Right lobe of liver (tissue), 6 donors: ENCODE measurements at regions not wholly inside any gene's neighbourhood (a gene's known extent, or its start where the extent isn't known, plus 50 kb on each side); places are given as distances from the start of the nearest gene placed in this dataset.

ENCODE experiments used
- ATAC-seq, 4 donors: fragments of 200-7000 bp; cut with Tn5 transposase; one replicate each; pipeline ENCODE4 v1.9.1; 2020; ENCODE audit warnings: mild to moderate bottlenecking in 4 of 4, moderate library complexity in 4 of 4
- DNase-seq, 3 donors: peaks; one replicate each; pipeline ENCODE4 v3.0.0-alpha.2; 2020
- H3K27ac ChIP-seq, 3 donors: fragments of 200-600 bp; one replicate each; pipeline ENCODE4 v1.8.0; 2022
- H3K27me3 ChIP-seq, 2 donors: fragments of 200-600 bp; one replicate each; pipeline ENCODE4 v1.8.0; 2022
- H3K36me3 ChIP-seq, 4 donors: fragments of 200-600 bp; sonication (generic) in 1 of 4; one replicate each; pipeline versions ENCODE4 v1.5.1 to v1.8.0; 2017 to 2022; ENCODE audit warnings: control low read depth in 1 of 4
- H3K4me1 ChIP-seq, 4 donors: fragments of 200-600 bp; sonication (generic) in 1 of 4; one replicate each; pipeline versions ENCODE4 v1.5.1 to v1.8.0; 2017 to 2022; ENCODE audit warnings: control low read depth in 1 of 4
- H3K4me3 ChIP-seq, 3 donors: fragments of 200-600 bp; one replicate each; pipeline ENCODE4 v1.8.0; 2022
- H3K9me3 ChIP-seq, 4 donors: fragments of 200-600 bp; sonication (generic) in 1 of 4; one replicate each; pipeline versions ENCODE4 v1.5.1 to v1.8.0; 2017 to 2022; ENCODE audit warnings: control low read depth in 1 of 4
- CTCF ChIP-seq, 4 donors: fragments of 200-600 bp in 3 of 4; fragments of 450-650 bp in 1 of 4; IDR thresholded peaks; one replicate each; pipeline versions ENCODE4 v1.5.1 to v1.8.0; 2016 to 2022; ENCODE audit warnings: antibody characterized with exemption in 4 of 4, mild to moderate bottlenecking in 2 of 4
- POLR2A ChIP-seq: fragments of 450-650 bp; IDR thresholded peaks from one replicate; pipeline ENCODE4 v1.6.1; 2017; ENCODE audit warnings: antibody characterized with exemption, mild to moderate bottlenecking
- WGBS: methylation state at CpG from one replicate; pipeline ENCODE4 v1.1.6; 2018; ENCODE audit warnings: low coverage, low lambda C conversion rate; ENCODE audit not compliant: insufficient coverage; ENCODE audit errors: missing lambda C conversion rate; 5-methylcytosine and 5-hydroxymethylcytosine counted together
- intact Hi-C, 2 donors: fragments of 100-400 bp; cut with DNase I; formaldehyde crosslinking; loops; one replicate each; pipeline versions ENCODE4 v1.11.2 to v1.14.1; 2022
- donor health status: DM: no; HTN: yes; CAD: no.
- donor health status: DM: no; HTN: no; CAD: no.
- donor health status: DM: no; HTN: no; CAD: no.
- donor health status: DM: no; HTN: yes; CAD: no.
- donor health status: DM: no; HTN: yes; CAD: no.

GRCh38 chr1:113192242-113192641 is 119.2 kb downstream of the LRIG2 start:
- Histone ChIP-seq H3K27ac (no peak overlapping the region), H3K36me3 (no peaks in the 10 kb centered on the region), H3K27me3 (no peaks in the 10 kb centered on the region), H3K9me3 (no peaks in the 10 kb centered on the region), H3K4me3 (no peak overlapping the region), H3K4me1 (no peaks in the 10 kb centered on the region)
- 70% methylated on average over 1 of the region's 2 CpGs for WGBS
- intact Hi-C loops = no loop called here
- no peak for DNase-seq
- no peak for TF ChIP-seq POLR2A
- no peak for TF ChIP-seq CTCF (IDR thresholded peaks at IDR 0.05)
- no peak for ATAC-seq

GRCh38 chr1:113192980-113193379 is 120.0 kb downstream of the LRIG2 start:
- Histone ChIP-seq H3K27me3 (no peaks in the 10 kb centered on the region), H3K4me3 (no peak overlapping the region), H3K9me3 (no peaks in the 10 kb centered on the region), H3K27ac (no peak overlapping the region), H3K36me3 (no peaks in the 10 kb centered on the region), H3K4me1 (no peaks in the 10 kb centered on the region)
- TF ChIP-seq POLR2A (no peak), CTCF (IDR thresholded peaks at IDR 0.05) (no peak)
- no peak for DNase-seq
- 67% methylated on average over 1 of the region's 1 CpG for WGBS
- intact Hi-C loops = no loop called here
- no peak for ATAC-seq

GRCh38 chr1:113194846-113195830 is 122.1 kb downstream of the LRIG2 start:
- DNase-seq = no peak
- Histone ChIP-seq H3K27me3 (no peaks in the 10 kb centered on the region), H3K36me3 (no peaks in the 10 kb centered on the region), H3K27ac (no peak overlapping the region), H3K4me1 (no peaks in the 10 kb centered on the region), H3K9me3 (no peaks in the 10 kb centered on the region), H3K4me3 (no peak overlapping the region)
- WGBS = 84% methylated on average over 12 of the region's 18 CpGs
- TF ChIP-seq POLR2A (no peak), CTCF (IDR thresholded peaks at IDR 0.05) (no peak)
- no peak for ATAC-seq
- intact Hi-C loops = no loop called here

GRCh38 chr1:113197719-113198330 is 124.8 kb downstream of the LRIG2 start:
- TF ChIP-seq CTCF (IDR thresholded peaks at IDR 0.05) = no peak
- TF ChIP-seq POLR2A = no peak
- DNase-seq (no peak), ATAC-seq (no peak)
- H3K27ac ChIP-seq = no peak overlapping the region
- H3K9me3 ChIP-seq = no peaks in the 10 kb centered on the region
- no peaks in the 10 kb centered on the region for H3K36me3 ChIP-seq
- H3K4me1 ChIP-seq = no peaks in the 10 kb centered on the region
- no peaks in the 10 kb centered on the region for H3K27me3 ChIP-seq
- no peak overlapping the region for H3K4me3 ChIP-seq
- WGBS = 56% methylated on average over 6 of the region's 13 CpGs
- intact Hi-C loops = no loop called here
